Erythroblast (primary cell): ENCODE measurements at regions not wholly inside any gene's neighbourhood (a gene's known extent, or its start where the extent isn't known, plus 50 kb on each side); places are given as distances from the start of the nearest gene placed in this dataset.

ENCODE experiments used
- GATA1 ChIP-seq: IDR thresholded peaks from 2 replicates; pipeline ENCODE4 v1.6.1; 2011; ENCODE audit warnings: low read depth, mild to moderate bottlenecking, control low read depth, low read length, moderate library complexity
- POLR2A ChIP-seq: IDR thresholded peaks from 2 replicates; pipeline ENCODE4 v1.6.1; 2011; ENCODE audit warnings: mild to moderate bottlenecking, low read length

GRCh38 chr2:160634436-160634835, 140.8 kb upstream of the RBMS1 start:
- TF ChIP-seq POLR2A = no peak
- TF ChIP-seq GATA1 = no peak
